Activated CD4-positive, CD25-positive, alpha-beta regulatory T cell treated with anti-CD3 and anti-CD28 coated beads, Interleukin-2, amount 50 U/mL, for 72 hours (primary cell): ENCODE measurements at regions not wholly inside any gene's neighbourhood (a gene's known extent, or its start where the extent isn't known, plus 50 kb on each side); places are given as distances from the start of the nearest gene placed in this dataset.
"Not testable (repeated sequence)": the region's sequence is repeated elsewhere in the genome, so short reads cannot be mapped to it uniquely, and the experiment has no call there.

Experiments used
- DNase-seq: peaks from one replicate; pipeline ENCODE4 v3.0.0; 2021

GRCh38 chr6:113065611-113066010 lies 718.5 kb downstream of the RFPL4B start:
- no peak for DNase-seq

- no peak for DNase-seq
Observed at GRCh38 chr6:113067612-113068275, 720.6 kb downstream of the RFPL4B start.

GRCh38 chr6:113068570-113068969 lies 721.4 kb downstream of the RFPL4B start:
- DNase-seq: no peak

GRCh38 chr6:113070681-113071080 lies 723.6 kb downstream of the RFPL4B start:
- DNase-seq: not testable (repeated sequence)

- DNase-seq: no peak
Observed at GRCh38 chr6:113073611-113074191, 726.6 kb downstream of the RFPL4B start.

GRCh38 chr6:113076116-113076515 lies 729.0 kb downstream of the RFPL4B start:
- no peak for DNase-seq

- DNase-seq: no peak
Observed at GRCh38 chr6:113076816-113077215, 729.7 kb downstream of the RFPL4B start.

- no peak for DNase-seq
Observed at GRCh38 chr6:113077794-113078193, 730.7 kb downstream of the RFPL4B start.

- DNase-seq: no peak
Observed at GRCh38 chr6:113078791-113079190, 731.7 kb downstream of the RFPL4B start.

- no peak for DNase-seq
Observed at GRCh38 chr6:113082745-113083144, 735.6 kb downstream of the RFPL4B start.

GRCh38 chr6:113083947-113084346 lies 736.8 kb downstream of the RFPL4B start:
- no peak for DNase-seq

- no peak for DNase-seq
Observed at GRCh38 chr6:113089056-113089455, 741.9 kb downstream of the RFPL4B start.

GRCh38 chr6:113092795-113093194 lies 745.7 kb downstream of the RFPL4B start:
- no peak for DNase-seq

- DNase-seq: no peak
Observed at GRCh38 chr6:113094779-113095178, 747.6 kb downstream of the RFPL4B start.

- no peak for DNase-seq
Observed at GRCh38 chr6:113095841-113096240, 748.7 kb downstream of the RFPL4B start.

GRCh38 chr6:113102761-113103160 lies 754.4 kb upstream of the MARCKS start:
- no peak for DNase-seq

- no peak for DNase-seq
Observed at GRCh38 chr6:113103634-113104361, 753.3 kb upstream of the MARCKS start.

GRCh38 chr6:113104541-113104940 lies 752.6 kb upstream of the MARCKS start:
- DNase-seq: no peak

- no peak for DNase-seq
Observed at GRCh38 chr6:113104951-113105350, 752.2 kb upstream of the MARCKS start.

GRCh38 chr6:113110211-113110610 lies 746.9 kb upstream of the MARCKS start:
- no peak for DNase-seq

- no peak for DNase-seq
Observed at GRCh38 chr6:113111550-113111949, 745.6 kb upstream of the MARCKS start.

- DNase-seq: no peak
Observed at GRCh38 chr6:113112086-113112485, 745.1 kb upstream of the MARCKS start.

- DNase-seq: no peak
Observed at GRCh38 chr6:113115196-113115595, 741.9 kb upstream of the MARCKS start.

GRCh38 chr6:113120224-113120581 lies 736.9 kb upstream of the MARCKS start:
- no peak for DNase-seq
